ENCODE measurements at regions not wholly inside any gene's neighbourhood (a gene's known extent, or its start where the extent isn't known, plus 50 kb on each side); places are given as distances from the start of the nearest gene placed in this dataset.

DNA sequence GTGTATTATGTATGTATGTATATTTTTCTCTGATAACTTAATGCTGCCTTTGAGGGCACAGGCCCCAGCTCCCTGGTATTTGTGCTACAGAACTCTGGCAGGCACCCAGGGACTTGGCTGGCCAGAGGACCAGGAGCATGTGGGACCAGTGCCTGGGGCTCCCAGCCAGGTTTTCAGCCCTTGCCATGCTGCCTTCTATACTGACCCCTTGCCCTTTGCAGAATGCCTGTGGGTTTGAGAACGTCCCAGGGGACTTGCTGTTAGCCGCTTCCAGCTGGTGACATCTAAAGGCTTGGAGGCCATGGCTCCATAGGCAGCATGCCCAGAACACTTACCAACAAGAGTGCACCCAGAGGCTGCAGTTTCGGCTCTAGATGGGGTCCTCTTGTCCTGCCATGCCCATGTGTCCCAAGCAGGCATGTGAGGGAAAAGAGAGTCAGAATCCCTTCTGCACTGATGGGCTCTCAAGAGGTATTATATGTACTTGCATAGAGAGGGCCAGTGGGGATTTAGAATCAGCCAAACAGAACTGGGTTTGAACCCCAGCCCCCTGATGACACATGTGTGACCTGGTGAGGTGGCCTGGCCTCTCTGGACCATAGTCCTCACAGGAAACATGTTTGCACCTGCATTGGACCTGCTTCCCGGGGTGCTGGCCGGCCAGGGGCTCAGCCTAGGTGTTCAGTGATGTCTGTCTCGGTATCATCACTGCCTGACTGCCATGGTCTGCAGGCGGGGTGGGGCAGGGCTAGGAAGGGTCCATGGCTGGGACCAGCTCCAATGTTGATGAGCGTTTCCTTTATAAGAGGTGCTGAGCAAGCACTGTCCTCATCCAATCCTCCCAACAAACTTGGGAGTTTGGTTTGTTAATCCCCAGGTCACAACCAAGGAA is 119.2 kb upstream of the FHL2 start:
- DNase-seq, result no peak
- H3K27ac Mint-ChIP-seq, result no peak overlapping the region

DNA sequence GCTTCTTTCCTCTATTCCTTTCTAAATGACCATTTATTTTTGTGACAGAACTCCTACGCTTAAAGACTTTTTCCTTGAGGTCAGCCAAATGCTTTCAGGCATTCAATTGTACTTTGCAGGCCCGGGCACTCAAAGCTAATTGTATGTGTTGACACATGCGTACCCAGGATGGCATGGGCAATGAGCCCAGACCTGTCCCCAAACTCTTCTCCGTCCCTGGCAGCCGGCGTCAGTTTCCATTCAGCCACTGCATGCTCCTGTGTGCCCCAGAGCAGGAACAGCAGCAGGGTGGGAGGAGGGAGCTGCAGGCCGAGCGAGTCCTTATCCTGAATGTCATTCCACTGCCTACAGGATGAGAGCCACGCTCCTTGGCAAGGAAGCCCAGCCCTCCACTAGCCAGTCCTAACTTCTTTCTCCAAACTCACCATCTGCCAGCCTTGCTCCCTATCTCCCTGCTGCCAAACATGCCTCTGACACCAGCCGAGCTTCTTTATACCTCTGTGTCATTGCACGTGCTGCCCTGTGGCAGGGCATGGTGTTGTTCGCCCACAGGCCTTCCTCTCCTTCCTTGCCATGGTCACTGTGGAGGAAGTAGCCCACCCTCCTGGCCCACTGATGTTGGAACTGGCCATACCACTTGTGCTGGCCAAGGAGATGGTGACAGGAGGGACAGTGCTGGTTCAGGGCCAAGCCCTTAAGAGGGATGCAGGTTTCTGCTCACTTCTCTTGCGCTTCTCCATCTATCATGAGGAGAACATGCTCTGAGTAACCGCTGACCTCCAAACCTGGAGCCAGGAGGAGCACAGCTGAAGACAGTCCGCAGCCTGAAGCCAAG is 116.9 kb upstream of the FHL2 start:
- no peak for DNase-seq
- Mint-ChIP-seq H3K9me3 (no peaks in the 10 kb centered on the region), H3K27ac (no peak overlapping the region), H3K36me3 (ENCODE audit: low read depth) (no peaks in the 10 kb centered on the region), H3K4me1 (ENCODE audit: low read depth) (peaks cover 42% of the 10 kb centered on the region), H3K4me3 (no peak overlapping the region), H3K27me3 (ENCODE audit: insufficient read depth) (peaks cover 4% of the 10 kb centered on the region)
- TF ChIP-seq, protein P1, sequence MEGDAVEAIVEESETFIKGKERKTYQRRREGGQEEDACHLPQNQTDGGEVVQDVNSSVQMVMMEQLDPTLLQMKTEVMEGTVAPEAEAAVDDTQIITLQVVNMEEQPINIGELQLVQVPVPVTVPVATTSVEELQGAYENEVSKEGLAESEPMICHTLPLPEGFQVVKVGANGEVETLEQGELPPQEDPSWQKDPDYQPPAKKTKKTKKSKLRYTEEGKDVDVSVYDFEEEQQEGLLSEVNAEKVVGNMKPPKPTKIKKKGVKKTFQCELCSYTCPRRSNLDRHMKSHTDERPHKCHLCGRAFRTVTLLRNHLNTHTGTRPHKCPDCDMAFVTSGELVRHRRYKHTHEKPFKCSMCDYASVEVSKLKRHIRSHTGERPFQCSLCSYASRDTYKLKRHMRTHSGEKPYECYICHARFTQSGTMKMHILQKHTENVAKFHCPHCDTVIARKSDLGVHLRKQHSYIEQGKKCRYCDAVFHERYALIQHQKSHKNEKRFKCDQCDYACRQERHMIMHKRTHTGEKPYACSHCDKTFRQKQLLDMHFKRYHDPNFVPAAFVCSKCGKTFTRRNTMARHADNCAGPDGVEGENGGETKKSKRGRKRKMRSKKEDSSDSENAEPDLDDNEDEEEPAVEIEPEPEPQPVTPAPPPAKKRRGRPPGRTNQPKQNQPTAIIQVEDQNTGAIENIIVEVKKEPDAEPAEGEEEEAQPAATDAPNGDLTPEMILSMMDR (IDR thresholded peaks at IDR 0.05), result no peak

More for the DNA sequence above, 119.2 kb upstream of the FHL2 start:
- TF ChIP-seq, protein P1 (IDR thresholded peaks at IDR 0.05), result no peak
- Mint-ChIP-seq H3K4me1 (ENCODE audit: low read depth) (peaks cover 43% of the 10 kb centered on the region), H3K9me3 (no peaks in the 10 kb centered on the region), H3K36me3 (ENCODE audit: low read depth) (no peaks in the 10 kb centered on the region), H3K27me3 (ENCODE audit: insufficient read depth) (peaks cover 3% of the 10 kb centered on the region; the same call in 1 of the 2 replicates), H3K4me3 (no peak overlapping the region)

DNA sequence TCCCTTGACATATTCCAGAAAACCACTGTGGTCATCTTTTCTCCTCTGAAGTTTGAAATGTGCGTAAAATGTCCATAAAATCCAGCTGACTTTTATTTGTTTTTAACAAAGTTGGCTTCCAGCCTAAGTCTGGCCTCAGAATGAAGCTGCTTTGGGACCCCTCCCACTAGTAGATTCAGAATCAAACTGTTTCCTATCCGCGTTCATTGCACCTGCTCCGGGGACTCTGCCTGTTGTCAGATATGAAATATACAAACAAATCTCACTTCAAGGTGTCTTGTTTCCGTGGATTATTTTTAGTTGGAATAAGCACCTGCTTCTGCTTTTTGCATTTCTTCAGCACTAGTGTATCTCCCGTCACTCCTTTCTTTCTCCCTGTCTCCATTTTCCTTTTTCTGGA is 115.7 kb upstream of the FHL2 start:
- Mint-ChIP-seq H3K9me3 (no peaks in the 10 kb centered on the region), H3K27me3 (ENCODE audit: insufficient read depth) (peaks cover 4% of the 10 kb centered on the region), H3K36me3 (ENCODE audit: low read depth) (no peaks in the 10 kb centered on the region), H3K27ac (no peak overlapping the region), H3K4me3 (no peak overlapping the region), H3K4me1 (ENCODE audit: low read depth) (peaks cover 37% of the 10 kb centered on the region)
- no peak for DNase-seq
- TF ChIP-seq, protein P1 (IDR thresholded peaks at IDR 0.05), result no peak

DNA sequence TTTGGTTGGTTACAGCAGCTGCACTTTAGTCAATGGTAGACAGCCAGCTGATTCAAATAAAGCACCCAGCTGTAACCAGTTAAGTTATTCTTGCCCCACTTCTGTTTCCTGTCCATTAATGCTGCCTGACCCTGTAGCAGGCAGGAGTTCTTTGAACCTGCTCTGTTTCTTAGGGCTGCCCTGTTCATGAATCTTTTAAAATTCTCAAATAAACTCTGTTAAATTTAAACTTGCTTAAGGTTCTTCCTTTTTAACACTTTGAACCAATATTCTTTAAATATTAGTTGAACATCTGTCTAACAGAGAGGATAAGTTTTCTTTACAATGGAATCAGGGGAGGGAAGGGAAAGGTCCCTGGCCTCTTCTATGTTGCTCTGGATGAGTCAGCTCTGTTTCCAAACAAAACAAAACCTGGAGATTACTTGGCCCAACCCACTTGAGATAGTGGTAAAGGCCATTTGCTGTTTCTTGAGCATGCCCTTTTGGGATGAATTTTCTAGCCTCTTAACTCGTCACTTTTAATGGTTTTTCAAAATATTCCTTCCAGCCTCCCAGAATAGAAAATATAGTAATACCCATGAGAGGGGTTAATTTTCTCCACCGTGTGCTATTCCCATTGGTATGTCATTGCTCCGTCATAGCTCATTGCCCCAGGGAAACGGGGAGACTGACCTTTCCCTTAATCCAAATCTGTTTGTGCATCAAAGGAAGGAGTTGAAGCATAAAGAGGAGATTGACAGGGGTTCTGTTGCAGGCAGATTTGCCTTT is 112.1 kb upstream of the FHL2 start:
- Mint-ChIP-seq H3K36me3 (ENCODE audit: low read depth) (no peaks in the 10 kb centered on the region), H3K9me3 (no peaks in the 10 kb centered on the region), H3K4me1 (ENCODE audit: low read depth) (peaks cover 11% of the 10 kb centered on the region), H3K27me3 (ENCODE audit: insufficient read depth) (peaks cover 9% of the 10 kb centered on the region), H3K27ac (no peak overlapping the region), H3K4me3 (no peak overlapping the region)
- peak; percentile 45 for DNase-seq
- TF ChIP-seq, protein P1 (IDR thresholded peaks at IDR 0.05), result no peak
